ENCODE measurements at regions not wholly inside any gene's neighbourhood (a gene's known extent, or its start where the extent isn't known, plus 50 kb on each side); places are given as distances from the start of the nearest gene placed in this dataset.
A peak's percentile ranks its signal among the peaks of the same experiment; 100 is the strongest.

DNA sequence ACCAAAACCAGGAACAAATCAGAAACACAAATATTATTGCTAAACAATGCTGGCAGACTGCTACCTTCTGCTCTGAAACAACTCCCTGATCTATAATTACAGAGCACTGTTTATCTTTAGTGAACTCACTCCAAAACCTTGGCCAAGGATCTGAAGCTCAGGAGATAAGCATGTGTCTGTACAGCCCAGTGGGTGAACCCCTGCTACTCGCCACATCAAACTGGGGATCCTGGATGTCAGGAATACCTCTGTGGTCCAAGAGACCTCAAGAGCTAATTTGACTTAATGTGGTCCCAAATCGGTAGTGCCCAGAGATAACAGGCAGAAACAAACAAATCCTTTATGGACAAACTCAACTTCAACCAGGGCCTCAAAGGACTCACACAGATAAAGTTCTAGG is 381.8 kb downstream of the KIF16B start:
- Mint-ChIP-seq H3K27ac (no peak overlapping the region), H3K36me3 (no peaks in the 10 kb centered on the region), H3K4me1 (no peaks in the 10 kb centered on the region), H3K4me3 (no peak overlapping the region), H3K9me3 (peaks cover 2% of the 10 kb centered on the region)
- DNase-seq (ENCODE audit: low spot score in 2 of 2), result no peak
- ATAC-seq, result no peak

DNA sequence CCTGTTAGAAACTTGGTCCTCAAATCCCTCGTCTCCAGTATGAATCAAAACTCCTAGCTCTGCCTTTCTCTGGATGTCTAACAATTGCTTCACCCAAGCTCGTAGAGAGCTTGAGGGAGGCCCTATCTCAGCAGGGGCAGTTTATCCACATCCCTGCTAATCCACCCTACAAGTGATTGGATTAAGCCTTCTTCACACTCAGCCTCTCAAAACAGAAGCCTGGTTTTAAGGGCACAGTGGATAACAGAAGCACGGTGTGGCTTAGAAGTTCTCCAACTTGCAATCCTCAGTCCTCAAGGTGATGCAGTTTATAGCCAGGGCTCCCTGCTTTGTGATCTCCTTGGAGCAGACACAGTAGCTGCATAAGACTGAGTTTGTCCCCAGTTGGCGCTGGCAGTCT is 383.9 kb downstream of the KIF16B start:
- H3K36me3 Mint-ChIP-seq, result no peaks in the 10 kb centered on the region
- DNase-seq (ENCODE audit: low spot score in 2 of 2), result no peak
- H3K4me1 Mint-ChIP-seq, result no peaks in the 10 kb centered on the region
- H3K4me3 Mint-ChIP-seq, result no peak overlapping the region
- H3K9me3 Mint-ChIP-seq, result peaks cover 10% of the 10 kb centered on the region
- no peak for ATAC-seq
- H3K27ac Mint-ChIP-seq, result no peak overlapping the region

DNA sequence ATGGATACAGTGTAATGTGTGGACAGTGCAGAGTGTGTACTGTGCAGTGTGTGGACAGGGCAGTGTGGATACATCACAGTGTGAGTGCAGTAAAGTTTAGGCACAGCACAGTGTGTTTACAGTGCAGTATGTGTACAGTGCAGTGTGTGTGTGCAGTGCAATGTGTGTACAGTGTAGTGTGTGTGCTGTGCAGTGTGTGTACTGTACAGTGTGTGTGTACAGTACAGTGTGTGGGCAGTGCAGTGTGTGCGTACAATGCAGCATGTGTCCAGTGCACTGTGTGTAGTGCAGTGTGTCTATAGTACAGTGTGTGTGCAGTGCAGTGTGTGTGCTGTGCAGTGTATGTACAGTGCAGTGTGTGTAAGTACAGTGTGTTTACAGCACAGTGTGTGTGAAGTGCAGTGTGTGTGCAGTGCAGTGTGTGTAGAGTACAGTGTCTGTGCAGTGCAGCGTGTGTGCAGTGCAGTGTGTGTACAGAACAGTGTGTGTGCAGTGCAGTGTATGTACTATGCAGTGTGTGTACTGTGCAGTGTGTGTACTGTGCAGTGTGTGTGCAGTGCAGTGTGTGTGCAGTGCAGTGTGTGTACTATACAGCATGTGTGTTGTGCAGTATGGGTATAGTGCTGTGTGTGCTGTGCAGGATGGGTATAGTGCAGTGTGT is 385.2 kb downstream of the KIF16B start:
- H3K36me3 Mint-ChIP-seq, result no peaks in the 10 kb centered on the region
- DNase-seq (ENCODE audit: low spot score in 2 of 2) (no peak), ATAC-seq (peak; percentile 35)
- H3K4me3 Mint-ChIP-seq, result no peak overlapping the region
- no peak overlapping the region for H3K27ac Mint-ChIP-seq
- H3K9me3 Mint-ChIP-seq, result peaks cover 8% of the 10 kb centered on the region
- H3K4me1 Mint-ChIP-seq, result no peaks in the 10 kb centered on the region

DNA sequence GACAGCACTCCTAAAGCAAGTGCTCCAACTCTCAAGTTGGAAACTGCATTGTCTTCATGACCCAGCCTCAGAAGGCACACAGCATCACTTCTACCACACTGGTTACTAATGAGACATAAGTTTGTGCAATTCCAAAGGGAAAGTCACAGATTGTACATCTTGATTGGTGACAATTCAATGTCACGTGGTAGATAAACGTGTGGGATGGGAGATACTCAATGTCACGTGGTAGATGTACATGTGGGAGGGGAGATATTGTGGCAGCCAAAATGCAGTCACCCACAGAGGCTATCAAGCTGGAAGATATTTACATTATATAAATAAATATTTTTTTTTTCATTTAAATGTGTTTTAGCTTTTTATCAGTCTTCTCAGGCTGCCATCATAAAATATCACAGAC is 393.3 kb downstream of the KIF16B start:
- DNase-seq (ENCODE audit: low spot score in 2 of 2), result no peak
- no peak overlapping the region for H3K4me3 Mint-ChIP-seq

DNA sequence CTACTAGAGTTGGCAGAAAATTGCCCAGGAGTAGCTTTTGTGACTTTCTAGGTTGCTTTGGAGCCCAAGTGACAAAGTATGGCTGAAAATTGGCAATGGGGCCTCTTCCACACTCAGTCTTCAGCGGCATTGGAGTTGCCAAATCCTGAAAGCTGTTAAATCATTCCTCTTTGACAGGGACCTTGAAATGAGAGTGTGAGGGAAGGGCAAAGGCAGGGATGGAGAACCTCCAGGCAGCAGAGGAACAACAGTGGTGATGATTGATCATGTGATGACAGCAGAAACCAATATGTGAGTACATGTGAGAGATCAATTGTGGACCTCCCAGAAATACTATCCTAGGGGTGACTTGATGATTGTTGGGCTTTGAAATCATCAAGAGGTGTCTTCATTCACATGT is 393.9 kb downstream of the KIF16B start:
- H3K27ac Mint-ChIP-seq, result no peak overlapping the region
- H3K36me3 Mint-ChIP-seq, result no peaks in the 10 kb centered on the region
- DNase-seq (ENCODE audit: low spot score in 2 of 2) (no peak), ATAC-seq (no peak)
- H3K4me1 Mint-ChIP-seq, result no peaks in the 10 kb centered on the region
- peaks cover 10% of the 10 kb centered on the region for H3K9me3 Mint-ChIP-seq
- no peak overlapping the region for H3K4me3 Mint-ChIP-seq

More for the DNA sequence above, 393.3 kb downstream of the KIF16B start:
- no peak for ATAC-seq
- no peaks in the 10 kb centered on the region for H3K36me3 Mint-ChIP-seq
- H3K9me3 Mint-ChIP-seq, result peaks cover 11% of the 10 kb centered on the region
- no peak overlapping the region for H3K27ac Mint-ChIP-seq
- no peaks in the 10 kb centered on the region for H3K4me1 Mint-ChIP-seq

DNA sequence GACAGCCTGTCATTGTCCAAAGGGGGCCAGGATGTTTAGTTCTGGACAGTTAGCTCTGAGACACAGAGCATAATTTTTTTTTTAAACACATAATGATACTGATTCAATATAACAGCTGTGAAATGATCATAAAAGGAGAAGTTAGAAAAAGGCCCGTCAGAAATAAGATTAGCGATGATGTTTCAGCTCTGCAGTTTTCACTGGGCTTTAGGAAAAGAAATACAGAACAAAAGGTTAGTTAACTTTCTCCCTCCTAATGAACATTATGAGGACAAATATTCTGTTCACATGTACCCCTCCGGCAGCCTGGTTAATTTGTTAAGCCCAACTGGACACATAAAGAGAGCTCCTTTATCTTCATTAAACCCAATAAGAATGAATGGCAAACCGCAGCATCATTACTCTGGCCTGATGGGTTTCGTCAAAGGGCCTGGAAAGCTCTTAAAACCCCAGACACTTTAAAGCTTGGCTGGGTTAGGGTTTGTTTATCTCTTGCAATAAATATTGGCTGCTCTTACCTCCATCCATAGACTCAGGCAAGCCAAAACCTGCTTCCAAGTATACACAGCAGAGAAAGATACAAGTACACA is 394.6 kb downstream of the KIF16B start:
- ATAC-seq, result no peak
- H3K27ac Mint-ChIP-seq, result no peak overlapping the region

DNA sequence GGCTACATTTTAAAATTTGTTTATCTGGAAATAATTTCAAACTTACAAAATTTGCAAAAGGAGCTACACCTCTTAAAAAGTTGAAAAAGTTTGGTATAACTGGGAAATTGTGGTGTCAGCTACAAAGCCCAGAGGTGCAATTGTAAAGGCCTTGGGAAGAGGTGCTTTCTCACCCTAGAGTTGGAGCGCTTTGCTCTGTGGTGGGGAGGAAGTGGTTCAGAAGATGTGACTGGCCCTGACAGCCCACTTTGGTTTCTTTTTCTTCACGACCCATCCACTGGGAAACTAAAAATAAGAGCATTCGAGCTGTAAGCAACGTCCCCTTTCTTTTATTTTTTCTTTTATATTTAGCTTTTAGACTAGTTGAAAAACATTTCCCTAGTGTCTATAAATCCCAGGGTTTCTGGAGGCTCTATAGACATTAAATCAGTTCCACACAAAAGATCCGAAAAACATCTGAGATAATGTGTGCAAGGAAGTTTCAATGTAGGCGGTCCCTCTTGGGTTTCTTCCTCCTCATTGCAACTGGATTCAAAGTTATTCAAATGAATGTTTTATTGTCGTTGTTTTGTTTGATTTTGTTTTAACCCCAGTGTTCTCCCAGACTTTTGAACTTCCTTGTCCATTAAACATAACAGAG is 397.8 kb downstream of the KIF16B start:
- DNase-seq (ENCODE audit: low spot score in 2 of 2) (no peak), ATAC-seq (no peak)
- Mint-ChIP-seq H3K27ac (no peak overlapping the region), H3K9me3 (peaks cover 13% of the 10 kb centered on the region), H3K4me1 (no peaks in the 10 kb centered on the region), H3K36me3 (no peaks in the 10 kb centered on the region), H3K4me3 (no peak overlapping the region)

More for the DNA sequence above, 394.6 kb downstream of the KIF16B start:
- Mint-ChIP-seq H3K9me3 (peaks cover 10% of the 10 kb centered on the region), H3K36me3 (no peaks in the 10 kb centered on the region), H3K4me3 (no peak overlapping the region), H3K4me1 (no peaks in the 10 kb centered on the region)
- DNase-seq (ENCODE audit: low spot score in 2 of 2), result no peak

DNA sequence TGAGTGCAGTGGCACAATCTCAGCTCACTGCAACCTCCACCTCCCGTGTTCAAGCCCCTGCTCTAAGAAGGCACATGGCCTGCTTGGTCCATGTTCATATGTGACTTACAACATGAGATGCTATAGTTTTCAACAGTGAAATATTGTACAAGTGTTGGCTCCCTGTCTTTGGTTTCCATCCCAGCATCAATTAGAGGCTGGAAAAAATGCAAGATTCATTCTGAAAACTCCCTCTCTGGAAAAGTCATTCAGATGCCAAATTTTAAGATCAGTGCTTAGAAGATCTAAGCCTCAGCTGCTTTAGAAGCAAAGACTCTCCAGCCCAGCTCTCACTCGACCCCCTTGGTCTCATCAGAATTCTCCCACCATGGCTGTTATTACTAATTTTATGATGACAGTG is 398.9 kb downstream of the KIF16B start:
- H3K36me3 Mint-ChIP-seq, result no peaks in the 10 kb centered on the region
- no peaks in the 10 kb centered on the region for H3K4me1 Mint-ChIP-seq
- no peak overlapping the region for H3K27ac Mint-ChIP-seq
- H3K4me3 Mint-ChIP-seq, result no peak overlapping the region
- ATAC-seq (no peak), DNase-seq (ENCODE audit: low spot score in 2 of 2) (no peak)
- peaks cover 10% of the 10 kb centered on the region for H3K9me3 Mint-ChIP-seq

DNA sequence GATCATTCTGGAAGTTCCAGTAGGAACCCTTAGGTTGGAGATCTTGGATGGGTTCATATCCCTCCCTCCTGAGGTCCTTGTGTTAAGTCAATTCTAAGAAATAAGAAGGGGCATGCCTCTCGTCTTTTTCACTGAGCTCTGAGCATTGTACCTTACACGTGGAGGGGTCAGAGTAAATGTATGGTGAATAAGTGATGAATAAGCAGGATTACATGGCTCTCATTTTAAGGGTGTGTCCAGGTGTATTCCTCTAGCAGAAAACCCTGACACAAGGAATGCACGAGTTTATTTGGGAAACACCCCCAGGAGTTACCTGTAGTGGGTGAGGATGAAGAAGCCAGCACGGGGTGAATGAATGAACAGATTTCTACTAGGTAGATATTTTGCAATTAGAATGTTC is 400.2 kb downstream of the KIF16B start:
- DNase-seq (ENCODE audit: low spot score in 2 of 2), result no peak
- H3K27ac Mint-ChIP-seq, result no peak overlapping the region
- H3K9me3 Mint-ChIP-seq, result peaks cover 10% of the 10 kb centered on the region
- no peaks in the 10 kb centered on the region for H3K36me3 Mint-ChIP-seq
- no peaks in the 10 kb centered on the region for H3K4me1 Mint-ChIP-seq
- no peak overlapping the region for H3K4me3 Mint-ChIP-seq
- no peak for ATAC-seq

DNA sequence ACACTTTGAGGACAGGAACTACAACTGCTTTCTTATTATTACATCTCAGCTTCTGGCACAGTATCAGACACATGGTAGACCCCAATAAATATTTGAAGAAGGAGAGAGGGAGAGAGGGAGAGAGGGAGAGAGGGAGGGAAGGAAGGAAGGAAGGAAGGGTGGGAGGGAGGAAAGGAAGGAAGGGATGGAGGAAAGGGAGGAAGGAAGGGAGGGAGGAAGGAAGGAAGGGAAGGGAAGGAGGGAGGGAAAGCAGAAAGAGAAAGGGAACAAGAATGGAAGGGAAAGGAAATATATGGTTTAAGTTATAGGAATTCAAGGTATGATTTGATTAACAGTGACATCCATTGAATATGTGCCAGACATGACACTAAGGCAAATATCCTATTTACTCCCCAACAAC is 402.1 kb downstream of the KIF16B start:
- Mint-ChIP-seq H3K9me3 (peaks cover 9% of the 10 kb centered on the region), H3K4me1 (no peaks in the 10 kb centered on the region), H3K4me3 (no peak overlapping the region), H3K27ac (no peak overlapping the region), H3K36me3 (no peaks in the 10 kb centered on the region)
- no peak for ATAC-seq
- no peak for DNase-seq (ENCODE audit: low spot score in 2 of 2)

DNA sequence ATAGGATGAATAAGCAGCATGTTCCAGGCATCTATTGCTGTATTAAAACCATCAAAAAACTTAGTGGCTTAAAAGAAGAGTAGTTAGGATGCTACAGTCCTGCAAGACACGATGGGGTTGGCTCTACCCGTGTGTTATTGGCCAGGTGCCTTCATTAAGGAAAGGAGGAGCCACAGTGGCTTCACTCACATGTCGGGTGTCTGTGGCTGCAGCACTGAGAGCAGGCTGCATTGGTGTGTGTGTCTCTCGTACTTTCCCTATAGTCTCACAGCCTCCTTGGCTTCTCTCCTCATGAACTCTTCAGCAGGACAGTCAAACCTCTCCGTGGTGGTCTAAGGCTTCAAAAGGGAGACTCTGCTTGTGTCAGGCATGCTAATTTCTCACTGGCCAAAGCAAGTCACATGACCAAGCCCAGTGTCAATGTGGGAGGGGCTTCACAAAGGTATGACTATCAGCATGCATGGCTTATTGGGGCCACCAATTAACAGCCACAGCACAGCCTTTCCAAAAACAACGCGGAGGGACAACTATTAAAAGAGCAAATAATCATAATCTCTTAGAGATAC is 402.8 kb downstream of the KIF16B start:
- no peak overlapping the region for H3K27ac Mint-ChIP-seq
- H3K9me3 Mint-ChIP-seq, result peaks cover 8% of the 10 kb centered on the region
- H3K36me3 Mint-ChIP-seq, result no peaks in the 10 kb centered on the region
- no peaks in the 10 kb centered on the region for H3K4me1 Mint-ChIP-seq
- ATAC-seq (no peak), DNase-seq (ENCODE audit: low spot score in 2 of 2) (no peak)
- H3K4me3 Mint-ChIP-seq, result no peak overlapping the region

DNA sequence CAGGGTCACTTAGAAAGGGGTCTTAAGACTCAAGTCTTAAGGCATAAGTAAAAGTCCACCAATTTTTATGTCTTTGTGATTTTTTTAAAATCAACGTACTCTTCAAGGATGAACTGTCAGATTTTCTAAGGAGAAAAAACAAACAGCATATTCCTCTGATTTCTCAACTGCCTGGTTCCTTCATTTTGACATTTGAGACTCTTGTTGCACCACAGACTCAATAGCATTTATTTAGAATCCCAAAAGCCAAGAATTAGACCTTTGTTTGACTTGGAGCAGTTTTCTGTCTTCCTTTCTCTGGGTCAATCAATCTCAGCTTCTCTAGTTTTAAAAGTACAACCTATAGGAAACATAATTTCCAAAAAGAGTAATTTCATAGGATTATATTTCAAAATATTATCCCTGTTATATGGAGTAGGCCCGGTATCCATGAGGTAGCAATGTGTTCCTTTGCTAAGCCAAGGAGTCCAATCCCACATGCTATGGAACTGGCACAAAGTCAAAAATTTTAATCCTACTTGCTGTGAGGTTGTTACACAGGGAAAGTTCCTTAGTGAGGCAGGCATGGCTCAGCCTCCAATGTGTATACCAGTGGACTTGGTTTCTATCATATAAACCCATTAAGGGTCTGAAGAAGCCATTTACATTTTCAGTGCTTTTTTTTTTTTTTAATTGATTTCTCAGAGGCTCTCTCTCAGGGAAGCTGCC is 405.7 kb downstream of the KIF16B start:
- no peak for DNase-seq (ENCODE audit: low spot score in 2 of 2)

DNA sequence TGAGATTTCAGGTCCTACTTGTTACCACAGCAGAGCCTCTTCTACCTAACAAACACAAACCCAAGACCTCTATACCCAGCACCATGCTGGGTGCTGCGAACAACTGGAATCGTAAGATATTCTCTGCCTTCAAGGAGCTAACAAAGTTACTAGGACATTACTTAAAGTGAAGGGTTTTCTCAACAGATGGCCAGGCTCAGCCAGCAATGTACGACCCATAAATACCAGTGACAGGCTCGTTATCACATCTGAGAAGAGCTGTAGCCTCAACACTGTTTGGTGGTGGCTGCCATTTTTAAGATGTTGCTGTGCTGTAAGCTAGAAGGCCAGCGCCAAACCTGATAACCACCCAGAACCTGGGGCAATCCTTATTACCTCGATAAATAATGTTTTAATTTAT is 406.5 kb downstream of the KIF16B start:
- Mint-ChIP-seq H3K27ac (no peak overlapping the region), H3K4me1 (no peaks in the 10 kb centered on the region), H3K36me3 (no peaks in the 10 kb centered on the region), H3K9me3 (peaks cover 6% of the 10 kb centered on the region), H3K4me3 (no peak overlapping the region)
- ATAC-seq (no peak), DNase-seq (ENCODE audit: low spot score in 2 of 2) (no peak)

More for the DNA sequence above, 405.7 kb downstream of the KIF16B start:
- H3K9me3 Mint-ChIP-seq, result peaks cover 7% of the 10 kb centered on the region
- H3K4me3 Mint-ChIP-seq, result no peak overlapping the region
- H3K36me3 Mint-ChIP-seq, result no peaks in the 10 kb centered on the region
- no peak overlapping the region for H3K27ac Mint-ChIP-seq
- no peaks in the 10 kb centered on the region for H3K4me1 Mint-ChIP-seq
- ATAC-seq, result no peak

DNA sequence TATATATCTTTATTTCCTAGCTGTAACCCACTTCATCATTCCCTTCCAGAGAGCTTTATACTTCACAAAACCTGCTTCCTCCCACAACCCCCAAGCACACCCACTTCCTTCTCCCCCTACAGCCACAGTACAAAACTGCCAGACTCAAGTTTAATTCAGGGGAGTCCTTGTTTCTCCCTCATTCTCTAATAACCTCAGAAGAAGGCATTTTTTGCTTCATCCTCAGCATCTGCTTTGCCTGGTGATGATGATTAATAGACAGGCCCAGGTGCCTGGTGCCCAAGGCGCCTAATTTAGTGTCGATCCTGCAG is 414.3 kb downstream of the KIF16B start:
- Mint-ChIP-seq H3K36me3 (no peaks in the 10 kb centered on the region), H3K4me3 (no peak overlapping the region), H3K4me1 (no peaks in the 10 kb centered on the region), H3K27ac (no peak overlapping the region), H3K9me3 (peaks cover 8% of the 10 kb centered on the region)
- no peak for DNase-seq (ENCODE audit: low spot score in 2 of 2)
- no peak for ATAC-seq

DNA sequence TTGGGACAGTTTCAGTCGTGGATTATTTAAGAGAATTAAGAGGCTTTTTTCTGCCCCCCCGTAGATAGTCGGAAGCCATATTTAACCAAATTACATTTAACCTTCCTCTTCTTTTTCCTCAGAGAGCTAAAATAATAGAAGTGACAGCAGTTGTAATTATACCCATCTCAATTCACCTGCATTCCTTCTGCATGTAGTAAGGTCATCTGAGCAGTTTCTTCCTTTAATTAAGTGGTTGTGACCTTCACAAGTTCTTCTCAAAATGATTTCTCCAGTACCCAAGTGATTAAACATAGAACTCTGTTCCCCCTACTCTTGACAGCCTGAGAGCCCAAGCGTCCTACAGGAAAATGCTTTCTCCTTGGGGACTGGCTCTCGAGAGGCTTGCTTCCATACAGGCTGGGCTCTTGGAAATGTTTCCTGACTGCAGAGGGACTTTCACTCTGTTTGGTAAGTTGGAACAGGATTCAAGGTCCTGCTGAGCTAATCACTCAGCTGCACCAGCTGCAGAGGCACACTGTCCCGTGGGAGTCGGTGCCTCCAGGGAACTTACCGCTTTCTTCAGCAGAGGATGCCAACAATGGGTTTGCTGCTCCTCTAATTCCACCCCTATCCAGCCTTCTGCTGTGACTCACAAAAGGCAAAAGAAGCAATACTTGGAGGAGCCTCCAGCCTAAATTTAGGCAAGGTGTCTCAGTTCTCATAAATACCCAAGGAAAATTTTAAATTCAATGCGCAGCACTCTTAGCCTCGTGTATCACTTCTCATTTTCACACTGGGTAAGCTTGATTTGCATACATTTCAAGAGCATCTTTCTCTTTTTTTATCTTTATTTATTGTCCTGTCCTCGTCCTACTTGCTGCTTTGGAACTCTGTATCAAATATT is 414.9 kb downstream of the KIF16B start:
- Mint-ChIP-seq H3K36me3 (no peaks in the 10 kb centered on the region), H3K4me3 (no peak overlapping the region), H3K9me3 (peaks cover 8% of the 10 kb centered on the region), H3K4me1 (no peaks in the 10 kb centered on the region), H3K27ac (no peak overlapping the region)
- DNase-seq (ENCODE audit: low spot score in 2 of 2) (no peak), ATAC-seq (no peak)

All from stimulated activated effector memory CD8-positive, alpha-beta T cell treated with anti-CD3 and anti-CD28 coated beads, Interleukin-12 subunit alpha, Interleukin-12 subunit beta, amount 100 ng/mL, for 72 hours (primary cell).